Tibial artery (tissue), 4 donors: ENCODE measurements at regions not wholly inside any gene's neighbourhood (a gene's known extent, or its start where the extent isn't known, plus 50 kb on each side); places are given as distances from the start of the nearest gene placed in this dataset.

Experiments
- DNase-seq, 2 donors: peaks; one replicate each; pipeline ENCODE4 v3.0.0-alpha.2; 2019
- H3K27ac ChIP-seq, 2 donors: fragments of 200-600 bp; sonication (generic) in 1 of 2; 1 replicate in 1 of 2; 2 replicates in 1 of 2; pipeline ENCODE4 v1.5.1; 2018 to 2019; ENCODE audit warnings: mild to moderate bottlenecking in 1 of 2
- H3K27me3 ChIP-seq, 2 donors: fragments of 200-600 bp; sonication (generic) in 1 of 2; one replicate each; pipeline versions ENCODE4 v1.5.1 to v1.6.0; 2016 to 2019
- H3K36me3 ChIP-seq, 3 donors: fragments of 200-600 bp; sonication (generic) in 2 of 3; one replicate each; pipeline ENCODE4 v1.5.1; 2016 to 2019; ENCODE audit warnings: mild to moderate bottlenecking in 2 of 3
- H3K4me1 ChIP-seq, 4 donors: fragments of 200-600 bp; sonication (generic) in 2 of 4; 1 replicate in 3 of 4; 2 replicates in 1 of 4; pipeline ENCODE4 v1.5.1; 2016 to 2019
- H3K4me3 ChIP-seq, 2 donors: fragments of 200-600 bp; sonication (generic) in 1 of 2; 1 replicate in 1 of 2; 2 replicates in 1 of 2; pipeline ENCODE4 v1.5.1; 2018 to 2019; ENCODE audit warnings: mild to moderate bottlenecking in 2 of 2
- H3K9me3 ChIP-seq, 3 donors: fragments of 200-600 bp; sonication (generic) in 1 of 3; one replicate each; pipeline ENCODE4 v1.5.1; 2016 to 2019
- intact Hi-C: fragments of 100-400 bp; cut with DNase I; formaldehyde crosslinking; loops from one replicate; pipeline ENCODE4 v1.15.0; 2023; ENCODE audit warnings: low total_unique reads
- TF ChIP-seq, protein P1 (sequence below), 2 experiments: fragments of 200-600 bp in 1 of 2; fragments of 450-650 bp in 1 of 2; IDR thresholded peaks; one replicate each; pipeline ENCODE4 v1.5.1; 2017 to 2019; ENCODE audit warnings: antibody characterized with exemption in 2 of 2, mild to moderate bottlenecking in 1 of 2, moderate library complexity in 1 of 2

DNA sequence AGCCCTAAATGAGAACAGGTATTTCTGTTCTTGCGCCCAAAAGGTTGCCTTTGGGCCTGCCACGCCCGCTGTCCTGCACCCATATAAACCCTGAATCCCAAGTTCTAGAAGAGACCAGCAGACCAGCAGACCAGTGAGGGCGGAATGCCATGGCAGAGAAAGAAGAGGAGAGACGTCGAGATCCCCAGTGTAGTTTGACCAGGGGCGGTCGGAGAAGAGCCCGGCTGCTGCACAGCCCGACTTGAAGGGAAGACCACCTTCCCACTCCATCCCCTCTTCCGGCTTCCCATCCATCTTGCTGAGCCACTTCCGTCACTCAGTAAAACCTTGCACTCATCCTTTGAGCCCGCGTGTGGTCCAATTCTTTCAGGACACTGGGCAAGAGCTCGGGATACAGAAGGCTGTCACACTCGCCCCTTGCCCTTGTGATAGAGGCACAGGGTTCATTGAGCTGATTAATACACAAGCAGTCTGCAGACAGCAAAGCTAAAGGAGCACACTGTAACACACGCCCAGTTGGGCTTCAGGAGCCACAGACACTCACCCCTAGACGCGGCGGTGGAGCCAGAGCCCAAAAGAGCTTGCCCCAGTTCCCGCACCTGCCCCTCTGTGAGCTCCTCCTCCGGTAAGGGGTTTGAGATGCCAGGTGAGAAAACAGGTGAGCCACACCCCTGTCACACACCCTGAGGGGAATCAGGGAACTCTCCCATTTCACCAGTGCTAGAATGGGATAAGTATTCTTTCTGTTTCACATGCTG, 230.8 kb downstream of the PCDH10 start:
- Histone ChIP-seq H3K4me1 (no peaks in the 10 kb centered on the region), H3K9me3 (no peaks in the 10 kb centered on the region), H3K27ac (no peak overlapping the region), H3K27me3 (no peaks in the 10 kb centered on the region), H3K4me3 (no peak overlapping the region), H3K36me3 (no peaks in the 10 kb centered on the region)
- no peak for DNase-seq
- intact Hi-C loops, result no loop called here
- TF ChIP-seq, protein P1, sequence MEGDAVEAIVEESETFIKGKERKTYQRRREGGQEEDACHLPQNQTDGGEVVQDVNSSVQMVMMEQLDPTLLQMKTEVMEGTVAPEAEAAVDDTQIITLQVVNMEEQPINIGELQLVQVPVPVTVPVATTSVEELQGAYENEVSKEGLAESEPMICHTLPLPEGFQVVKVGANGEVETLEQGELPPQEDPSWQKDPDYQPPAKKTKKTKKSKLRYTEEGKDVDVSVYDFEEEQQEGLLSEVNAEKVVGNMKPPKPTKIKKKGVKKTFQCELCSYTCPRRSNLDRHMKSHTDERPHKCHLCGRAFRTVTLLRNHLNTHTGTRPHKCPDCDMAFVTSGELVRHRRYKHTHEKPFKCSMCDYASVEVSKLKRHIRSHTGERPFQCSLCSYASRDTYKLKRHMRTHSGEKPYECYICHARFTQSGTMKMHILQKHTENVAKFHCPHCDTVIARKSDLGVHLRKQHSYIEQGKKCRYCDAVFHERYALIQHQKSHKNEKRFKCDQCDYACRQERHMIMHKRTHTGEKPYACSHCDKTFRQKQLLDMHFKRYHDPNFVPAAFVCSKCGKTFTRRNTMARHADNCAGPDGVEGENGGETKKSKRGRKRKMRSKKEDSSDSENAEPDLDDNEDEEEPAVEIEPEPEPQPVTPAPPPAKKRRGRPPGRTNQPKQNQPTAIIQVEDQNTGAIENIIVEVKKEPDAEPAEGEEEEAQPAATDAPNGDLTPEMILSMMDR (IDR thresholded peaks at IDR 0.05), result no peak

DNA sequence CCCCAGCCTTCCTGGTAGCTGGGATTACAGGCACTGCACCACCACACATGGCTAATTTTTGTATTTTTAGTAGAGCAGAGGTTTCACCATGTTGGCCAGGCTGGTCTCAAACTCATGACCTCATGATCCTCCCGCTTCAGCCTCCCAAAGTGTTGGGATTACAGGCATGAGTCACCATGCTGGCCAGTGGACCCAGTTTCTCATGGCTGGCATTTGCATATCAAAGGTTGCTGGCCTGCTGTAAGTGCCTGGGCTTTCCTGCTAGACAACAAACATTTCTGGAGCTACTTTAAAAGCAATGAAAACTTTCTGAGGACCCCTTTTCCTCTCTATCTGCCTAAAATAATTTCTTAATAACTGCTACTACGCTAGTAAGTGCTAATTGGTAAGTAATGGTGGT, 228.2 kb downstream of the PCDH10 start:
- intact Hi-C loops, result no loop called here
- Histone ChIP-seq H3K27ac (no peak overlapping the region), H3K27me3 (no peaks in the 10 kb centered on the region), H3K4me1 (no peaks in the 10 kb centered on the region), H3K36me3 (no peaks in the 10 kb centered on the region), H3K4me3 (no peak overlapping the region), H3K9me3 (no peaks in the 10 kb centered on the region)
- DNase-seq, result no peak
- TF ChIP-seq, protein P1 (IDR thresholded peaks at IDR 0.05), result no peak

DNA sequence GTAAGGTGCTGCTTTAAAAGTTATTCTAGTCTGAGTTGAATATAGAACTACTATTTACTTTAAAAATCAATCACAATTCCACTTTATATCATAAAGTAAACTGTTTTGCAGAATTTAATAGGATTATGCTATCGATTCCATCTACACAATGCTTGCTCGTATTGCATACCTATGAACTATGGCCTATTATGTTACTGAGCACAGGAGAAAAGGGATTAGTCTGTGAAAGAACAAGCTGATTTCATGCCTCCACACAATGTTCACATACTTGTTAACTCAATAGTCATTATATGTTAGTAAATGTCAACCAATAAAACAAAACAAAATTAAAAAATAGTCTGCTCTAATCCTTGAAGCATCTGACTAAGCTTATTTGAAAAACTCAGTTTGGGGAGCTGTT, 223.6 kb downstream of the PCDH10 start:
- Histone ChIP-seq H3K4me1 (no peaks in the 10 kb centered on the region), H3K4me3 (no peak overlapping the region), H3K27ac (no peak overlapping the region), H3K9me3 (peaks cover 0 to 4% (median 0%) of the 10 kb centered on the region in 3 donors), H3K27me3 (no peaks in the 10 kb centered on the region), H3K36me3 (no peaks in the 10 kb centered on the region)
- no peak for DNase-seq
- intact Hi-C loops, result no loop called here
- TF ChIP-seq, protein P1 (IDR thresholded peaks at IDR 0.05), result no peak

DNA sequence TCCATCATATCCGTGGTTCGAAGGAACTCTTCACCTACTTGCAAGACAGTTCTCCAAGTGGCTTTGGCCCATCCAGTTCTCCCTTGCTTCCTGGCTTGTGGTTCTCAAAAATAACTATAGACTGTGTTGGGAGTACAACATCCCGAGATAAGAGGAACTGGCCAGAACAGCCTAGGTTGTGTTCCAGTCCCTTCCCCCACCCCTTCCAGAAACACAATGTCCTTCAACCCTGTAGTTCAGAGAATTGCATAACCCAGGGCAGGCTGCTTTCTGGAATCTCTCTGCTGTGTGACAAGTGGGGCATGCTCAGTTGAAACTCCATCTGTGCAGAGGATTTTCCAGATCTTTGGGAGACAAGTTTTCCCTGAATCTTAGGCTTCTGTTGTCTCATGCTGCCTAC, 206.5 kb downstream of the PCDH10 start:
- DNase-seq, result no peak
- H3K27me3 ChIP-seq, result no peaks in the 10 kb centered on the region
- intact Hi-C loops, result no loop called here
- no peaks in the 10 kb centered on the region for H3K9me3 ChIP-seq
- H3K27ac ChIP-seq, result no peak overlapping the region
- no peaks in the 10 kb centered on the region for H3K36me3 ChIP-seq
- no peaks in the 10 kb centered on the region for H3K4me1 ChIP-seq
- H3K4me3 ChIP-seq, result no peak overlapping the region
- TF ChIP-seq, protein P1 (IDR thresholded peaks at IDR 0.05), result no peak

DNA sequence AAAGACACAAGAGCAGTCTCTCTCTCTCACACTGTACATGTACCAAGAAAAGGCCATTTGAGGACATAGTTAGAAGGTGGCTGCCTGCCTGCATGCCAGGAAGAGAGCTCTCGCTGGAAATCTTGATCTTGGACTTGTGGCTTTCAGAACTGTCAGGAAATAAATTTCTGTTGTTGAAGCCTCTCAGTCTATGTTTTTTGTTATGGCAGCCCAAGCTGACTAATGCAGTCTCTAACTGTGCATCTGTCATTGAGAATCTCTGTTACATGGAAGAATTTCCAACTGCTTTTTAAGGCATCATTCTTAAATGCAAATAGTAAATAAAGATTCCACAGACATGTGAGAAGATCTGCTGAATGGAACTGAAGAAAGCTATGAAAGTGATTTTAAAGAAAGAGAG, 198.3 kb downstream of the PCDH10 start:
- TF ChIP-seq, protein P1 (IDR thresholded peaks at IDR 0.05), result no peak
- Histone ChIP-seq H3K36me3 (no peaks in the 10 kb centered on the region), H3K4me3 (no peak overlapping the region), H3K4me1 (no peaks in the 10 kb centered on the region), H3K27ac (no peak overlapping the region), H3K9me3 (peaks cover 0 to 6% (median 0%) of the 10 kb centered on the region in 3 donors), H3K27me3 (no peaks in the 10 kb centered on the region)
- DNase-seq, result no peak
- intact Hi-C loops, result no loop called here
